Uterus (tissue), 2 donors: ENCODE measurements at regions not wholly inside any gene's neighbourhood (a gene's known extent, or its start where the extent isn't known, plus 50 kb on each side); places are given as distances from the start of the nearest gene placed in this dataset.

Experiments used
- POLR2A ChIP-seq, 2 donors: fragments of 450-650 bp; IDR thresholded peaks; one replicate each; pipeline ENCODE4 v1.6.1; 2016; ENCODE audit warnings: antibody characterized with exemption in 2 of 2, mild to moderate bottlenecking in 1 of 2, moderate library complexity in 1 of 2
- TF ChIP-seq, protein P1 (sequence below), 4 experiments: fragments of 200-600 bp in 2 of 4; fragments of 450-650 bp in 2 of 4; sonication (generic) in 2 of 4; IDR thresholded peaks; one replicate each; pipeline ENCODE4 v1.5.1; 2016 to 2019; ENCODE audit warnings: antibody characterized with exemption in 4 of 4, mild to moderate bottlenecking in 2 of 4, moderate library complexity in 1 of 4

DNA sequence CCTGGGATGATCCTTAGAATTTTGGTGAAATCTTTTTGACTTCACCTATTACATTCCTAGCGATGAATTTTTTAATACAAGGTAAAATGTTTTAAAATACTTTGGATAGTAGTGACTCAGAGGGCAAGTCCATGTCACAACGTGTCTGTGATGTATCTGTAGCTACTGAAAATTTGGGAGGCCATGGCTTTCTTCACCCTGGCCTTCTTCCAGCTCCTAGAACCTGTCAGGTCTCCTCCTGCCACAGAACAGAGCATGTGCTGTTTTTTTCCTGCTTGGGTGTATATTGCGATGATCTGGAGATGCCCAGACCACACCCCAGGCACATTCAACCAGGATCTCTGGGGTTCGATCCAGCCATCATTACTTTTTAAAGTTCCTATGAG, 194.4 kb downstream of the BTBD3 start:
- TF ChIP-seq, protein P1, sequence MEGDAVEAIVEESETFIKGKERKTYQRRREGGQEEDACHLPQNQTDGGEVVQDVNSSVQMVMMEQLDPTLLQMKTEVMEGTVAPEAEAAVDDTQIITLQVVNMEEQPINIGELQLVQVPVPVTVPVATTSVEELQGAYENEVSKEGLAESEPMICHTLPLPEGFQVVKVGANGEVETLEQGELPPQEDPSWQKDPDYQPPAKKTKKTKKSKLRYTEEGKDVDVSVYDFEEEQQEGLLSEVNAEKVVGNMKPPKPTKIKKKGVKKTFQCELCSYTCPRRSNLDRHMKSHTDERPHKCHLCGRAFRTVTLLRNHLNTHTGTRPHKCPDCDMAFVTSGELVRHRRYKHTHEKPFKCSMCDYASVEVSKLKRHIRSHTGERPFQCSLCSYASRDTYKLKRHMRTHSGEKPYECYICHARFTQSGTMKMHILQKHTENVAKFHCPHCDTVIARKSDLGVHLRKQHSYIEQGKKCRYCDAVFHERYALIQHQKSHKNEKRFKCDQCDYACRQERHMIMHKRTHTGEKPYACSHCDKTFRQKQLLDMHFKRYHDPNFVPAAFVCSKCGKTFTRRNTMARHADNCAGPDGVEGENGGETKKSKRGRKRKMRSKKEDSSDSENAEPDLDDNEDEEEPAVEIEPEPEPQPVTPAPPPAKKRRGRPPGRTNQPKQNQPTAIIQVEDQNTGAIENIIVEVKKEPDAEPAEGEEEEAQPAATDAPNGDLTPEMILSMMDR (IDR thresholded peaks at IDR 0.05) = no peak
- TF ChIP-seq POLR2A (IDR thresholded peaks at IDR 0.05) = no peak
